Testis (tissue), 2 donors: ENCODE measurements at regions not wholly inside any gene's neighbourhood (a gene's known extent, or its start where the extent isn't known, plus 50 kb on each side); places are given as distances from the start of the nearest gene placed in this dataset.

ENCODE experiments used
- POLR2A ChIP-seq: fragments of 450-650 bp; IDR thresholded peaks from one replicate; pipeline ENCODE4 v1.6.1; 2017; ENCODE audit warnings: antibody characterized with exemption, mild to moderate bottlenecking, moderate library complexity
- TF ChIP-seq, protein P1 (sequence below), 3 experiments: fragments of 450-650 bp in 2 of 3; fragments of 200-600 bp in 1 of 3; sonication (generic) in 1 of 3; IDR thresholded peaks; one replicate each; pipeline ENCODE4 v1.5.1; 2016 to 2019; ENCODE audit warnings: antibody characterized with exemption in 3 of 3, mild to moderate bottlenecking in 2 of 3, moderate library complexity in 1 of 3

- TF ChIP-seq, protein P1, sequence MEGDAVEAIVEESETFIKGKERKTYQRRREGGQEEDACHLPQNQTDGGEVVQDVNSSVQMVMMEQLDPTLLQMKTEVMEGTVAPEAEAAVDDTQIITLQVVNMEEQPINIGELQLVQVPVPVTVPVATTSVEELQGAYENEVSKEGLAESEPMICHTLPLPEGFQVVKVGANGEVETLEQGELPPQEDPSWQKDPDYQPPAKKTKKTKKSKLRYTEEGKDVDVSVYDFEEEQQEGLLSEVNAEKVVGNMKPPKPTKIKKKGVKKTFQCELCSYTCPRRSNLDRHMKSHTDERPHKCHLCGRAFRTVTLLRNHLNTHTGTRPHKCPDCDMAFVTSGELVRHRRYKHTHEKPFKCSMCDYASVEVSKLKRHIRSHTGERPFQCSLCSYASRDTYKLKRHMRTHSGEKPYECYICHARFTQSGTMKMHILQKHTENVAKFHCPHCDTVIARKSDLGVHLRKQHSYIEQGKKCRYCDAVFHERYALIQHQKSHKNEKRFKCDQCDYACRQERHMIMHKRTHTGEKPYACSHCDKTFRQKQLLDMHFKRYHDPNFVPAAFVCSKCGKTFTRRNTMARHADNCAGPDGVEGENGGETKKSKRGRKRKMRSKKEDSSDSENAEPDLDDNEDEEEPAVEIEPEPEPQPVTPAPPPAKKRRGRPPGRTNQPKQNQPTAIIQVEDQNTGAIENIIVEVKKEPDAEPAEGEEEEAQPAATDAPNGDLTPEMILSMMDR (IDR thresholded peaks at IDR 0.05), result no peak
- TF ChIP-seq POLR2A, result no peak
These were observed 368.8 kb downstream of the SEC14L1 start for GRCh38 chr17:77509599-77509998.
